ENCODE measurements at regions not wholly inside any gene's neighbourhood (a gene's known extent, or its start where the extent isn't known, plus 50 kb on each side); places are given as distances from the start of the nearest gene placed in this dataset.

DNA sequence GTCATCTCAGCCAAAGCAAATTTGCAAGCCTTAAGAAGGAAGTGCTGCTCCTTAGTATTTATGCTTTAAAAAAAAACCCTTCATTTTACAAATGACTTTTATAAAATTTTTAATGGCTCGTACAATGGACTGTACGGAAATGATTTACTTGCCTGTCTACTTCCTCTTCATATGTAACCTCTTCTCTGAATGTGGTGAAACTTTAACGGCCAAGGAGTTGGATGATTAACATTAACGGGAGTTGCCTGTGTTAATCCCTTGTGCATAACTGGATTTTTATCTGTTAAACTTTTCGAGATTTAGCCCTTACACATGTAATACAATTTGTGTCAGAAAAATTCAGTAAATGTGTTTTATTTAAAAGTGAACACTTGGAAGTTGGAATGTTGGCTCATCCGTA is 429.4 kb downstream of the TBC1D4 start:
- Histone ChIP-seq H3K4me1 (ENCODE audit: control insufficient read depth, extremely low read depth, insufficient read depth, low read length) (no peaks in the 10 kb centered on the region), H4K20me1 (ENCODE audit: control insufficient read depth, extremely low read depth, insufficient read depth, low read length) (no peaks in the 10 kb centered on the region), H2AFZ (ENCODE audit: low read length) (no peak overlapping the region), H3K27ac (ENCODE audit: insufficient read depth, low read length) (no peak overlapping the region), H3K27me3 (ENCODE audit: control insufficient read depth, insufficient read depth, low read length) (no peaks in the 10 kb centered on the region), H3K4me3 (replicated peaks in 1 of 4; ENCODE audit: control extremely low read depth in 1 of 4, insufficient read depth in 1 of 4, low read depth in 3 of 4, low read length in 4 of 4) (no peak overlapping the region), H3K4me2 (ENCODE audit: extremely low read depth, insufficient read depth, low read length) (no peak overlapping the region), H3K79me2 (ENCODE audit: control insufficient read depth, insufficient read depth, low read length) (no peaks in the 10 kb centered on the region), H3K36me3 (ENCODE audit: control insufficient read depth, insufficient read depth, low read length) (no peaks in the 10 kb centered on the region), H3K9me3 (ENCODE audit: control insufficient read depth, insufficient read depth, low read depth, low read length) (no peaks in the 10 kb centered on the region), H3K9ac (ENCODE audit: insufficient read depth, low read length) (no peak overlapping the region)
- TF ChIP-seq CTCF (conservative IDR thresholded peaks at IDR 0.05 in 1 of 2, IDR thresholded peaks at IDR 0.05 in 1 of 2; ENCODE audit: low read depth in 1 of 2, low read length in 2 of 2): no peak
- no peak for TF ChIP-seq EZH2 (IDR thresholded peaks at IDR 0.05; ENCODE audit: low read length, missing control alignments)
- no peak for DNase-seq (ENCODE audit: low read depth in 2 of 2)

- H3K27ac ChIP-seq (ENCODE audit: insufficient read depth, low read length): no peak overlapping the region
- H3K36me3 ChIP-seq (ENCODE audit: control insufficient read depth, insufficient read depth, low read length): no peaks in the 10 kb centered on the region
- DNase-seq (ENCODE audit: low read depth in 2 of 2): peak; percentile 8 to 86
- H3K9me3 ChIP-seq (ENCODE audit: control insufficient read depth, insufficient read depth, low read depth, low read length): no peaks in the 10 kb centered on the region
- no peak overlapping the region for H3K4me2 ChIP-seq (ENCODE audit: extremely low read depth, insufficient read depth, low read length)
- no peak overlapping the region for H2AFZ ChIP-seq (ENCODE audit: low read length)
- H4K20me1 ChIP-seq (ENCODE audit: control insufficient read depth, extremely low read depth, insufficient read depth, low read length): no peaks in the 10 kb centered on the region
- TF ChIP-seq CTCF (conservative IDR thresholded peaks at IDR 0.05 in 1 of 2, IDR thresholded peaks at IDR 0.05 in 1 of 2; ENCODE audit: low read depth in 1 of 2, low read length in 2 of 2) (no peak), EZH2 (IDR thresholded peaks at IDR 0.05; ENCODE audit: low read length, missing control alignments) (no peak)
- H3K27me3 ChIP-seq (ENCODE audit: control insufficient read depth, insufficient read depth, low read length): no peaks in the 10 kb centered on the region
- no peak overlapping the region for H3K9ac ChIP-seq (ENCODE audit: insufficient read depth, low read length)
- no peaks in the 10 kb centered on the region for H3K79me2 ChIP-seq (ENCODE audit: control insufficient read depth, insufficient read depth, low read length)
- H3K4me1 ChIP-seq (ENCODE audit: control insufficient read depth, extremely low read depth, insufficient read depth, low read length): no peaks in the 10 kb centered on the region
- no peak overlapping the region for H3K4me3 ChIP-seq (replicated peaks in 1 of 4; ENCODE audit: control extremely low read depth in 1 of 4, insufficient read depth in 1 of 4, low read depth in 3 of 4, low read length in 4 of 4)
Observed at GRCh38 chr13:75050419-75051046, 431.4 kb downstream of the TBC1D4 start.

GRCh38 chr13:75049735-75050335 is 432.1 kb downstream of the TBC1D4 start:
- peak in 1 of 2 donors; percentile 71 for DNase-seq (ENCODE audit: low read depth in 2 of 2)
- Histone ChIP-seq H3K4me1 (ENCODE audit: control insufficient read depth, extremely low read depth, insufficient read depth, low read length) (no peaks in the 10 kb centered on the region), H3K27me3 (ENCODE audit: control insufficient read depth, insufficient read depth, low read length) (no peaks in the 10 kb centered on the region), H3K79me2 (ENCODE audit: control insufficient read depth, insufficient read depth, low read length) (no peaks in the 10 kb centered on the region), H3K36me3 (ENCODE audit: control insufficient read depth, insufficient read depth, low read length) (no peaks in the 10 kb centered on the region), H4K20me1 (ENCODE audit: control insufficient read depth, extremely low read depth, insufficient read depth, low read length) (no peaks in the 10 kb centered on the region), H3K9ac (ENCODE audit: insufficient read depth, low read length) (no peak overlapping the region), H3K4me3 (replicated peaks in 1 of 4; ENCODE audit: control extremely low read depth in 1 of 4, insufficient read depth in 1 of 4, low read depth in 3 of 4, low read length in 4 of 4) (no peak overlapping the region), H3K9me3 (ENCODE audit: control insufficient read depth, insufficient read depth, low read depth, low read length) (no peaks in the 10 kb centered on the region), H3K4me2 (ENCODE audit: extremely low read depth, insufficient read depth, low read length) (no peak overlapping the region), H2AFZ (ENCODE audit: low read length) (no peak overlapping the region), H3K27ac (ENCODE audit: insufficient read depth, low read length) (no peak overlapping the region)
- TF ChIP-seq EZH2 (IDR thresholded peaks at IDR 0.05; ENCODE audit: low read length, missing control alignments) (no peak), CTCF (conservative IDR thresholded peaks at IDR 0.05 in 1 of 2, IDR thresholded peaks at IDR 0.05 in 1 of 2; ENCODE audit: low read depth in 1 of 2, low read length in 2 of 2) (no peak)

Data from fibroblast of lung (primary cell).